SKM-1 treated with dmso at 0.1 percent for 144 hours (cell line): ENCODE measurements at regions not wholly inside any gene's neighbourhood (a gene's known extent, or its start where the extent isn't known, plus 50 kb on each side); places are given as distances from the start of the nearest gene placed in this dataset.

Experiments
- DNase-seq: peaks from one replicate; lab custom pipeline; 2025; ENCODE audit not compliant: unreplicated experiment; lab: John Stamatoyannopoulos, UW

- no peak for DNase-seq
These were observed 50.9 kb downstream of the TNP1 start for GRCh38 chr2:216808805-216809425.

- DNase-seq = no peak
These were observed 52.0 kb downstream of the TNP1 start for GRCh38 chr2:216807857-216808272.

GRCh38 chr2:216804357-216805350 is 55.2 kb downstream of the TNP1 start:
- DNase-seq = no peak

GRCh38 chr2:216803791-216804190 is 56.1 kb downstream of the TNP1 start:
- no peak for DNase-seq

- DNase-seq = no peak
These were observed 57.2 kb downstream of the TNP1 start for GRCh38 chr2:216802516-216803215.

GRCh38 chr2:216800836-216801235 is 59.0 kb downstream of the TNP1 start:
- no peak for DNase-seq

GRCh38 chr2:216799873-216800431 is 59.9 kb downstream of the TNP1 start:
- DNase-seq = no peak

- DNase-seq = no peak
These were observed 63.6 kb downstream of the TNP1 start for GRCh38 chr2:216796115-216796840.

GRCh38 chr2:216793386-216793785 is 66.5 kb downstream of the TNP1 start:
- DNase-seq = no peak

- no peak for DNase-seq
These were observed 67.4 kb downstream of the TNP1 start for GRCh38 chr2:216792222-216793021.

- DNase-seq = no peak
These were observed 68.6 kb downstream of the TNP1 start for GRCh38 chr2:216791303-216791702.

GRCh38 chr2:216789081-216789480 is 70.8 kb downstream of the TNP1 start:
- no peak for DNase-seq

- no peak for DNase-seq
These were observed 71.9 kb downstream of the TNP1 start for GRCh38 chr2:216787851-216788540.

GRCh38 chr2:216786676-216787075 is 73.2 kb downstream of the TNP1 start:
- no peak for DNase-seq

- DNase-seq = no peak
These were observed 75.4 kb downstream of the TNP1 start for GRCh38 chr2:216784456-216784855.

- no peak for DNase-seq
These were observed 78.2 kb downstream of the TNP1 start for GRCh38 chr2:216781709-216782108.

GRCh38 chr2:216780843-216781242 is 79.0 kb downstream of the TNP1 start:
- no peak for DNase-seq

- DNase-seq = peak; percentile 78
These were observed 82.1 kb downstream of the TNP1 start for GRCh38 chr2:216777637-216778273.
